H54 (cell line): ENCODE measurements at regions not wholly inside any gene's neighbourhood (a gene's known extent, or its start where the extent isn't known, plus 50 kb on each side); places are given as distances from the start of the nearest gene placed in this dataset.

ENCODE experiments used
- DNase-seq: peaks from one replicate; pipeline ENCODE4 v3.0.0; 2011; ENCODE audit warnings: low spot score, mixed read lengths; ENCODE audit not compliant: insufficient read length
- FAIRE-seq: peaks from 3 replicates; lab custom pipeline; 2011; peaks lifted over from hg19 to GRCh38; lab: Jason Lieb, UNC
- POLR2A ChIP-seq: IDR thresholded peaks from 2 replicates; pipeline ENCODE4 v1.6.1; 2011; ENCODE audit warnings: low read depth, mild to moderate bottlenecking, low read length

- FAIRE-seq (no peak), DNase-seq (no peak)
- TF ChIP-seq POLR2A: no peak
Observed at GRCh38 chr16:62596125-62596524, 559.9 kb upstream of the CDH8 start.

DNA sequence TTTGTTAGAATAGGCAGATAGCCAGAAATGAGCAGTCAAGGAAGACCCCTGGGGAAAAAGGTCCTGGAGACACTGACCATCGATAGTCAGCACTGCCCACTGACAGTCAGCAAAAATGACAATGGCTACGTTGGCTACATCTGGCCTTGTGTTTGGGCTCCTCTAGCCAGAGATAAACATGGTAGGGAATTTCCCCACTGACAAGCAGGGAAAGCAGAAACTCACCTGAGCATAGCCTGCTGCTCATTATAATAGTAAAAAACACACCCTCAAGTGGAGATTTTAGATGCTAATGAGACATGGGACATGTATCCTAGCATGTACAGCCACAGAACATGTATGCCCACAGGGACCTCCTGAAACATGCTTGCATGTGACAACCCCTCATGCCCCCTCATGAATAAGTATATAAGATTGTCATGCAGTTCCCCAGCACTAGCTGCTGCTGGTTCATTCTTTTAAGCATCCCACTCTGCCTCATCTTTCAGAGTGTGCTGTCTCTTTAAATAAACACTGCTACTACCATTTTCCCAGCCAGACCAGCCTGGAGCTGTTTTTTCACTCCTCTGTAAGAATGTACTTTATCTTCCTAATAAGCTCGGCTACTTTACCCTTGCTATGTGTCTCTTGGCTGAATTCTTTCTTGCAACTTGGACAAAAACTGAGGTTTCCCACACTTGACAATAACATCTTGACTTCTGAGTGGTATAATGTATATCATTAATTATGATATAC, 550.1 kb upstream of the CDH8 start:
- no peak for FAIRE-seq

DNA sequence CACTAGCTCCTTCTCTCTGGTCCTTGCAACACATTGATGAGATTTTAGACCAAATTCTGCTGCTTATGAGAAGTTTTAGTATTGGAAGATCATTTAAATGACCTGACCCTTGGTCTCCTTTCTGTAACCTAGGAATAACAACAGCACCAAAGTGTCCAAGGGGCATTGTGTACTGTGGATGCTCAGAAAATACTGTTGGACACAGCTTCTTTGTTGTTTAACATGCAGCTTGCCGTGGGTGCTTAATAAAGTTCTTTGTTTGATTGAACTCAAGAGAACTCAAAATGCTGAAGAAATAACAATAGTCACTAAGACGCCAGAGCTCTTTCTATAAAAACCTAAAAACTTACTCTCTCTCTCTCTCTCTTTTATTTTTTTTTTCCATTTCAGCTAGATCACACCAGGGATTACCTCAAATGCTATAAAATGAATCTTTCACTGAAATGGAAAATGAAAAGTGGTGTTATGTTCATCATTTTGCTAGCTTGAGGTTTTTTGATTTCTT, 548.9 kb upstream of the CDH8 start:
- DNase-seq (no peak), FAIRE-seq (no peak)
- no peak for TF ChIP-seq POLR2A

More for the DNA sequence above, 550.1 kb upstream of the CDH8 start:
- DNase-seq: no peak
- TF ChIP-seq POLR2A: no peak

DNA sequence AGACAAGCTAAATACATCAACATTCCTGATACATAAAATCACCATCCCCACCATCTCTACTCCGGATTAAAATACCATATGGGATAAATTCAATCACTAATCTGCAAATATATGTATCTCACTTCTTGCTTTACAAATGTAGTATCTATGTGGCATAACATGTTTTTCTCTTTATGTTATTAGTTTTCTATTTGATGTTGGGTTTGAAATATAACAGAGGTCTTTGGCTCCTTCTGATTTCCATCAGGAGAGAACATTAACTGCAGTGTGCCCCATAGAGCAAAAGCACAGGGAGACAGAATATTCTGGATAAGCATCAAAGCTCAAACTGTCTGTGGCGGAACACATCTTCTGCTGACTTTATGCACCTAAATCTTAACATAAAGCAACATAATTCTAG, 547.2 kb upstream of the CDH8 start:
- no peak for TF ChIP-seq POLR2A
- DNase-seq: no peak
- no peak for FAIRE-seq

DNA sequence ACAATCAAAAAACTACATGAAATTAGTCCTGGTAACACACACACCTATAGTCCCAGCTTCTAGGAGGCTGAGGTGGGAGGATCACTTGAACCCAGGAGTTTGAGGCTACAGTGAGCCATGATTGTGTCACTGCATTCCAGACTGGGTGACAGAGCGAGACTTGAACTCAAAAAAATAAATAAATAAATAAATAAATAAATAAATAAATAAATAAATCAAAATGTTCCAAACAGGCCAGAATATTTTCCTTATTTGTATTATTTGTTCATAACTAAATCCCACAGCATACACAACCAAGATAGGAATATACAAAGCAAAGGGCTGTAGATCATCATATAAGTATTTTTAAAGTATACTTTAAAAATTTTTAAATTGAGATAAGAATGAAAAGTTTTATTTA, 537.2 kb upstream of the CDH8 start:
- TF ChIP-seq POLR2A: no peak
- no peak for FAIRE-seq
- DNase-seq: no peak

- DNase-seq (no peak), FAIRE-seq (no peak)
- no peak for TF ChIP-seq POLR2A
Observed at GRCh38 chr16:62568926-62569325, 532.7 kb upstream of the CDH8 start.

DNA sequence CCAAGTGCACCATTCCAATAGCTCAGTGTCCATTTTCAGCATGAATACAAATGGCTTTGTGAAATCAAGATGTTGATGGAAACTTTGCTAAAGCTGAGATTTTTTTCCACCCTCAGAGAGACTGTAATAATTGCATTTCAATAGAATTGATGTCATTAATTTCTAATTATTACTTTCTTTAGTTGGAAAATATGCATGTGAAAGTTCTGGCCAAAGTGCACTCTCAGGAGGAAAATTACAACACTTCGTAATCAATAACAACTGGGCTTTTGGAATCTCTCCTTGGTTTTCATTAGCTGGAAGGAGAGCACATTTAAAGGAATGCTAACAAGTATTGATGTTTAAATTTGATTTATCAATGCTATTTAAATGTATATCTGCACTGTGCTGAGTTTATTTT, 529.5 kb upstream of the CDH8 start:
- FAIRE-seq (no peak), DNase-seq (no peak)
- TF ChIP-seq POLR2A: no peak

DNA sequence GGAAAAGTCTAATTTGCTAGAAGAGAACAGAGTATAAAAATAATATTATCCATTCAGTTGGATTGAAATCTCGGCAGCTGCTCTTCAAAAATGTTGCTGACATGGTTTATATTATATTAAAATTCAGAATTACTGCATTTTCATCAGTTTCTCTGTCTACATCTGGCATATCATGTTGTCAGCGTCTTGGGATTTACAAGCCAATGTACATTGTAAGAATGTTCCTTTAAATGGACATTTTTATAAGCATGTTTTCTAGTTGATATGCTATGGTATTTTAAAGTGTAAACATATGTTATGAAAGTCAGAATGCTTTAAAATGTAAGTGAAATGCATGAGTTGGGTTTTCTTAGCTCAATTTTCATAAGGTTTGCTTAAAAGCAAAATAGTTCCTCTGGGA, 528.1 kb upstream of the CDH8 start:
- DNase-seq (no peak), FAIRE-seq (no peak)
- no peak for TF ChIP-seq POLR2A

GRCh38 chr16:62562121-62562520, 525.9 kb upstream of the CDH8 start:
- TF ChIP-seq POLR2A: no peak
- DNase-seq: no peak
- FAIRE-seq: no peak

- no peak for TF ChIP-seq POLR2A
- DNase-seq (no peak), FAIRE-seq (no peak)
Observed at GRCh38 chr16:62549875-62550274, 513.6 kb upstream of the CDH8 start.

DNA sequence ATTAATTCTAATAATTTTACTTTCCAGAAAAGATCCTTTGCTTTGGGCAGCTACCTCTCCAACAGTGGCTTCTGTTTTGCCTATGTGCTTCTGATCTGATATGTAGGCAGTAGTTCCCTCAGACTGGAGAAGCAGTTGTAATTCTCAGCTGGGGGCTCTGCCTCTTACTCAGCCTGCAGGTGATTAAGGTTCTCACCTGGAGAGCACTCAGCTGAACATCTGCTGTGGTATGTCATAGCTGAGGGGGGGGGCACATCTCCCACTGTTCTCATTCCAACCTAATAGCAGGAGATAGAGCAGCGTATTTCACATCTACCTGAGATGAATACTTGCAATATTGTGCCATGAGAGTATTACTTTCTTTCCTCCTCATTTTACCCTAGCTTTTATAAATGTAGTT, 511.9 kb upstream of the CDH8 start:
- FAIRE-seq: no peak
- no peak for TF ChIP-seq POLR2A
- DNase-seq: no peak

- TF ChIP-seq POLR2A: no peak
- FAIRE-seq: no peak
- no peak for DNase-seq
Observed at GRCh38 chr16:62546701-62547100, 510.5 kb upstream of the CDH8 start.

DNA sequence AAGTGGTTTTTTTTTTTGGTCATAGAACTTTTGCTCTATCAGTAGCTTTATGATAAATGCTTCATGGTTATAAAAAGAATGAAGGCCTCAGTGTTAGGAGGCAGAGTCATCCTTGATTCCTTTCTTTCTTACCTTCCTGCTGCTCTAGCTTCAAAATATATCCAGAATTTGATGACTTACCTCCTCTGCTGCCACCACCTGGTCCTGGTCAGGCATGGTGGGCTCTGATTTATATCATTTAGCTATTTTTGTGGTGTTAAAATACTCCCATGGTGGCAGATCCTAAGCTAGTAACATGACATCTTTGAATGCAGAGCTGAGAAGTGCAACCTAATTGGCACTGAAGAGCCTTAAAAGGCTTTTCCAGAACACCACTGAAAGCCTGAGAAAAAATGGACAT, 508.8 kb upstream of the CDH8 start:
- FAIRE-seq (no peak), DNase-seq (no peak)
- no peak for TF ChIP-seq POLR2A

DNA sequence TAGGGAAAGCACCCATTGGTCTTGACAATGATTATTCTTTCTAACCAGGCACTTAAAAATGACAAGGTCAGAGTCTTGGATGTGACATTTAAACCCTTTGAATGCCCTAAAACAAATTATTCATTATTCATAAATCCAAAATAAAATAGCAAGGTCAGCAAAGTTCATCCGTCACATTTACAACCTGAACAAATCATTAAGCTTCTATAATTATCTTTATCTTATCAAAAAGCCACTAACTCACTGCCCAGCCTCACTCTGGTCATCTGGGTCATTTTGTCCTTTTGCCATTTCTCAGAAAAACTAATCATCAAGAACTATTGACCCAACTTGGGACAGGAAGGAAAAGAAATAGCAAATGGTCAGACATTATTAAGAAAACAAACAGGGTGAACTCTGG, 507.3 kb upstream of the CDH8 start:
- TF ChIP-seq POLR2A: no peak
- no peak for FAIRE-seq
- no peak for DNase-seq

- FAIRE-seq: no peak
Observed at GRCh38 chr16:62539657-62540056, 503.4 kb upstream of the CDH8 start.

More at GRCh38 chr16:62539657-62540056, 503.4 kb upstream of the CDH8 start:
- no peak for DNase-seq
- no peak for TF ChIP-seq POLR2A
